PC-3 (cell line): ENCODE measurements at regions not wholly inside any gene's neighbourhood (a gene's known extent, or its start where the extent isn't known, plus 50 kb on each side); places are given as distances from the start of the nearest gene placed in this dataset.
A peak's percentile ranks its signal among the peaks of the same experiment; 100 is the strongest.

Experiments used
- ATAC-seq: fragments of 200-7000 bp; cut with Tn5 transposase; 2 replicates; pipeline ENCODE4 v1.9.1; 2020; ENCODE audit warnings: mild to moderate bottlenecking, moderate library complexity
- BruUV-seq: library from RNA; stranded (reverse); fragments of 400-500 nt; replicated peaks from 2 replicates; lab custom pipeline; 2021; lab: Mats Ljungman, UMichigan
- CTCF ChIA-PET: fragments of 300-600 bp; sonication (Branson Sonifier 250); formaldehyde crosslinking; loops from one replicate; lab custom pipeline; 2022; ENCODE audit warnings: antibody characterized with exemption; lab: Charles Lee
- POLR2A ChIA-PET: fragments of 300-600 bp; sonication (Branson Sonifier 250); formaldehyde crosslinking; loops from one replicate; lab custom pipeline; 2022; ENCODE audit warnings: antibody characterized with exemption; ENCODE audit not compliant: unreplicated experiment; lab: Charles Lee
- DNase-seq: peaks from one replicate; pipeline ENCODE4 v3.0.0-alpha.2; 2015
- H2AFZ ChIP-seq: fragments of 300-600 bp; sonication (generic); 2 replicates; pipeline ENCODE4 v1.6.0; 2016; ENCODE audit warnings: antibody characterized with exemption, low read length
- H3F3A ChIP-seq: fragments of 300-600 bp; sonication (generic); one replicate; pipeline ENCODE4 v1.6.0; 2017; ENCODE audit warnings: antibody characterized with exemption, low read length, control low read depth, mild to moderate bottlenecking; ENCODE audit not compliant: unreplicated experiment
- H3K27ac ChIP-seq: fragments of 300-600 bp; sonication (generic); 2 replicates; pipeline ENCODE4 v1.5.1; 2016; ENCODE audit warnings: mild to moderate bottlenecking, low read length
- H3K27me3 ChIP-seq: fragments of 300-600 bp; sonication (generic); 2 replicates; pipeline ENCODE4 v1.6.1; 2016; ENCODE audit warnings: low read length, mixed read lengths
- H3K36me3 ChIP-seq: fragments of 300-600 bp; sonication (generic); 2 replicates; pipeline ENCODE4 v1.6.1; 2016; ENCODE audit warnings: low read depth, mixed run types, low read length, mixed read lengths
- H3K4me1 ChIP-seq: fragments of 300-600 bp; sonication (generic); 2 replicates; pipeline ENCODE4 v1.5.1; 2016; ENCODE audit warnings: low read length; ENCODE audit not compliant: insufficient read depth
- H3K4me2 ChIP-seq: fragments of 300-600 bp; sonication (generic); 2 replicates; pipeline ENCODE4 v1.6.0; 2016; ENCODE audit warnings: low read length
- H3K4me3 ChIP-seq: fragments of 300-600 bp; sonication (generic); 2 replicates; pipeline ENCODE4 v1.5.1; 2016; ENCODE audit warnings: mild to moderate bottlenecking, low read length, mixed read lengths
- H3K79me2 ChIP-seq: fragments of 300-600 bp; sonication (generic); 2 replicates; pipeline ENCODE4 v1.6.1; 2017; ENCODE audit warnings: low read length, mixed read lengths
- H3K9ac ChIP-seq: fragments of 300-600 bp; sonication (generic); 2 replicates; pipeline ENCODE4 v1.6.0; 2016; ENCODE audit warnings: mild to moderate bottlenecking, low read length
- H3K9me2 ChIP-seq: fragments of 300-600 bp; sonication (generic); replicated peaks from 2 replicates; pipeline ENCODE4 v1.6.1; 2016; ENCODE audit warnings: mixed run types, low read length, mixed read lengths
- H3K9me3 ChIP-seq: fragments of 300-600 bp; sonication (generic); 2 replicates; pipeline ENCODE4 v1.6.1; 2016; ENCODE audit warnings: low read length, mixed read lengths
- H4K20me1 ChIP-seq: fragments of 300-600 bp; sonication (generic); 2 replicates; pipeline ENCODE4 v1.6.1; 2016; ENCODE audit warnings: low read length, mixed read lengths
- CTCF ChIP-seq: fragments of 300-600 bp; sonication (generic); conservative IDR thresholded peaks from 2 replicates; pipeline ENCODE4 v1.5.1; 2017; ENCODE audit warnings: antibody characterized with exemption, low read depth, mild to moderate bottlenecking, low read length
- EZH2 ChIP-seq: fragments of 300-600 bp; sonication (generic); IDR thresholded peaks from one replicate; pipeline ENCODE4 v1.6.1; 2017; ENCODE audit warnings: antibody characterized with exemption, mild to moderate bottlenecking, low read length; ENCODE audit not compliant: unreplicated experiment
- EZH2phosphoT487 ChIP-seq: fragments of 300-600 bp; sonication (generic); IDR thresholded peaks from 2 replicates; pipeline ENCODE4 v1.6.1; 2018; ENCODE audit warnings: mild to moderate bottlenecking, antibody characterized with exemption, low read length, borderline replicate concordance
- intact Hi-C: fragments of 100-400 bp; cut with micrococcal nuclease; formaldehyde crosslinking; loops from 2 replicates; pipeline ENCODE4 v1.9.0; 2023

- H3K79me2 ChIP-seq: no peaks in the 10 kb centered on the region
- intact Hi-C loops: loop anchor here (2.0 kb wide), 1 partner anchor 288 kb away; no protein-coding TSS in a partner anchor
- H3K4me2 ChIP-seq: no peak overlapping the region
- H3K4me3 ChIP-seq: no peak overlapping the region
- no peak overlapping the region for H3K9ac ChIP-seq
- ChIA-PET CTCF (interaction anchor here (0.6 to 1.3 kb wide), 8 partner anchors 11 to 383 kb away, joined by 3 to 32 read pairs (median 4); no protein-coding TSS in a partner anchor), POLR2A (no interaction called here)
- H3K27ac ChIP-seq: no peak overlapping the region
- H4K20me1 ChIP-seq: no peaks in the 10 kb centered on the region
- ATAC-seq (no peak; the same call in 1 of the 2 replicates), DNase-seq (peak; percentile 65)
- H3F3A ChIP-seq: no peaks in the 10 kb centered on the region
- TF ChIP-seq CTCF: peak; percentile 69
- no peak for TF ChIP-seq EZH2
- no peak for TF ChIP-seq EZH2phosphoT487
- H3K36me3 ChIP-seq: no peaks in the 10 kb centered on the region
- peaks cover 4% of the 10 kb centered on the region; the same call in 1 of the 2 replicates for H3K4me1 ChIP-seq
- no peak overlapping the region for H2AFZ ChIP-seq
- no peaks in the 10 kb centered on the region for H3K9me3 ChIP-seq
- no peaks in the 10 kb centered on the region for H3K9me2 ChIP-seq
- no TSS peak for BruUV-seq
- no peaks in the 10 kb centered on the region for H3K27me3 ChIP-seq
These were observed 59.8 kb upstream of the RPH3AL start for GRCh38 chr17:412211-413015.

- H3K4me1 ChIP-seq: peaks cover 4% of the 10 kb centered on the region; the same call in 1 of the 2 replicates
- no peaks in the 10 kb centered on the region for H3K36me3 ChIP-seq
- no peaks in the 10 kb centered on the region for H3K9me2 ChIP-seq
- no peak overlapping the region for H2AFZ ChIP-seq
- H3K27ac ChIP-seq: no peak overlapping the region
- H3K4me2 ChIP-seq: no peak overlapping the region
- no peak for ATAC-seq
- no peaks in the 10 kb centered on the region for H3K79me2 ChIP-seq
- H3F3A ChIP-seq: no peaks in the 10 kb centered on the region
- ChIA-PET POLR2A (no interaction called here), CTCF (interaction anchor here (0.9 to 1.3 kb wide), 5 partner anchors 11 to 346 kb away, joined by 3 to 32 read pairs (median 5); no protein-coding TSS in a partner anchor)
- intact Hi-C loops: loop anchor here (2.0 kb wide), 1 partner anchor 289 kb away; no protein-coding TSS in a partner anchor
- no peak for DNase-seq
- H3K27me3 ChIP-seq: no peaks in the 10 kb centered on the region
- H4K20me1 ChIP-seq: no peaks in the 10 kb centered on the region
- no peak overlapping the region for H3K4me3 ChIP-seq
- no TSS peak for BruUV-seq
- no peaks in the 10 kb centered on the region for H3K9me3 ChIP-seq
- no peak overlapping the region for H3K9ac ChIP-seq
- TF ChIP-seq EZH2phosphoT487: no peak
- no peak for TF ChIP-seq EZH2
- no peak for TF ChIP-seq CTCF
These were observed 59.0 kb upstream of the RPH3AL start for GRCh38 chr17:411421-412120.
